ENCODE measurements at regions not wholly inside any gene's neighbourhood (a gene's known extent, or its start where the extent isn't known, plus 50 kb on each side); places are given as distances from the start of the nearest gene placed in this dataset.
A peak's percentile ranks its signal among the peaks of the same experiment; 100 is the strongest.
"Not testable (repeated sequence)": the region's sequence is repeated elsewhere in the genome, so short reads cannot be mapped to it uniquely, and the experiment has no call there.

DNA sequence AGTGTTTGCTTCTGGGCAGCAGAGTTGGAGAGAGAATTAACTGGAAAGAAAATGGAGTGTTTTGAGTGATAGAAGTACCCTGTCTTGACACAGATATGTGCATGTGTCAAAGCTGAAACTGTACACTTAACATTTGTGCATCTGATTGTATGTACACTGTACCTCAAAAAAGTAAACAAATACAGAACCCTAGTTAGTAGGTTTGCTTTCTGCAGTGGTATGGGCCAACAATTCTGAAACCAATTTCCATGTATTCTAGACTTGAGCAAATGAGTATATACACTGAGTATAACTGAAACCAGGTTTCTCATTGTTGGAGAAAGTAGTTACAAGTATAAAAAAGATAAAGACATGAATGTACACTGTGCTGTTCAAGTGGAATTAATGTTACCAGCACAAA, 52.4 kb downstream of the ELAPOR2 start:
- no peak for ATAC-seq (replicated peaks in 6 of 8)
- in situ Hi-C loops (cut with MboI; ENCODE audit: low pct_unique_long_range_greater_than_20kb in 2 of 9, low sequenced_read_pairs in 9 of 9, unreplicated experiment in 9 of 9): no loop called here
- H3K27ac ChIP-seq: no peak overlapping the region
- H3K4me1 ChIP-seq (replicated peaks in 1 of 2): peaks cover 21 to 28% of the 10 kb centered on the region in 2 donors
- no peak overlapping the region for H3K4me3 ChIP-seq

DNA sequence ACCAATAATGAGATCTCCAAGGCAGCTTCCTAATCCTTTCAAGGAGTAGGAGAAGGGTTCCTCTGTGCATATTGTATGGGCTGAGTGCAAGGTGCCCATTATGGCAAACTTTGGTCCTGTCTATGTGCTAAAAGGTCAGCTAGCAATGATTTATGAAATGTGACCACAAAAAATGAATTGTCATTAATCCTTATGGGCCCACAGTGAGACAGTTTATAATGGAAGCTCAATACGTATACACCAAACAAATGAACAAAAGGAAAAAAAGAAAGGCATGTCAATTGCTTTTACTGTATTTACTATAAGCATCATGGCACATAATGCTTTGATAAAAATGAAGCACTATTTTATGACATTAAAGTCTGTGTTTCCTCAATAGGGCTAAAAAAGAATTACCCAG, 54.5 kb downstream of the ELAPOR2 start:
- peak in 4 of 8 experiments; percentile 15 to 47 (median 42) for ATAC-seq (replicated peaks in 6 of 8)
- in situ Hi-C loops (cut with MboI; ENCODE audit: low pct_unique_long_range_greater_than_20kb in 2 of 9, low sequenced_read_pairs in 9 of 9, unreplicated experiment in 9 of 9): no loop called here
- peak overlapping the region; percentile 25 to 64 for H3K27ac ChIP-seq
- H3K4me3 ChIP-seq: no peak overlapping the region
- WGBS, 10 experiments: 67 to 100% (median 77%) methylated on average over 1 of the region's 1 CpG; no CpG with 5 or more reads in 4 of the 10 experiments
- peaks cover 28 to 37% of the 10 kb centered on the region in 2 donors for H3K4me1 ChIP-seq (replicated peaks in 1 of 2)

GRCh38 chr7:87003872-87004798, 55.3 kb downstream of the ELAPOR2 start:
- Histone ChIP-seq H3K4me3 (peak overlapping the region in 2 of 5 donors; percentile 1 to 13), H3K27ac (peak overlapping the region; percentile 25 to 64), H3K4me1 (replicated peaks in 1 of 2) (peaks cover 35 to 45% of the 10 kb centered on the region in 2 donors)
- whole genome bisulfite sequencing, 10 experiments: 0 to 59% (median 20%) methylated on average over 1 to 6 of the region's 9 CpGs
- ATAC-seq (replicated peaks in 6 of 8): peak in 6 of 8 experiments; percentile 24 to 92 (median 90)
- in situ Hi-C loops (cut with MboI; ENCODE audit: low pct_unique_long_range_greater_than_20kb in 2 of 9, low sequenced_read_pairs in 9 of 9, unreplicated experiment in 9 of 9): no loop called here

DNA sequence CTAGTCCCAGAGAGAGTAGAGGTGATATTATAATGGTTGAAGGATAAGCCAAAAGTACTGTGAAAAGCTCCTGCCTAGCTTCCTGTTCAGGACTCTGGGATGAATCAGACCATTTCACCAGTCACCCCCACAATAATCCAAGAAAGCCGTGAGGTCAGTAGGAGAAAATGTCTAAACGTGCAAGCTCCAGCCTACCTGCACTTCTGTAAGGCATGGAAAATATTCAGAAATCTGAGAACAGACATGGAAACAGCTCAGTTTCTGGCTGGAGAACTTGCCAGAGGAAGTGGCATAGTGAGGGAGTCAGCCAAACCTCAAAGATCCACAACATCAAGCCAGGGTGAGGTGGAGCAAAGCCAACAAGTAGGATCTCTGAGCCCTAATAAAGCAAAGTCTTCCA, 58.2 kb downstream of the ELAPOR2 start:
- 25 to 100% (median 88%) methylated on average over 1 to 2 of the region's 2 CpGs; no CpG with 5 or more reads in 5 of the 10 experiments for WGBS, 10 experiments
- Histone ChIP-seq H3K4me1 (replicated peaks in 1 of 2) (peaks cover 36 to 51% of the 10 kb centered on the region in 2 donors), H3K4me3 (no peak overlapping the region), H3K27ac (no peak overlapping the region)
- in situ Hi-C loops (cut with MboI; ENCODE audit: low pct_unique_long_range_greater_than_20kb in 2 of 9, low sequenced_read_pairs in 9 of 9, unreplicated experiment in 9 of 9): no loop called here
- no peak for ATAC-seq (replicated peaks in 6 of 8)

DNA sequence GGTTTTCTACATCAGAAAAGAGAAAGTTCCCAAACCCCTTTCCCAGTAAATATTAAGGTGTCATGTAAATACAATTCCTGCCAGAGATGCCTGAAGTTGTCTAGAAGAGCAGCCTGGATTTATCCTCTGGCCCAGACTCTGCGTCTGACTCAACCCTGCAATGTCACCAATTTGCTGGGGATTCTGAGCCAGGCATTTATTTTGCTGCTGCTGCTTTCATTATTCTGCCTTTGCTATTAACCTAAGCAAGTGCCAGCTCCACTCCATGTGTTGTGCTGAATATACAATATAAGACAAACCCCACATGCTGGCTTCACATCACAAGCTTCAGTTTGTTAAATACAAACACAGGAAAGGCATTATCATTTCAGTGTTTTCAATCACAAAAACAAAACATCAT, 59.1 kb downstream of the ELAPOR2 start:
- in situ Hi-C loops (cut with MboI; ENCODE audit: low pct_unique_long_range_greater_than_20kb in 2 of 9, low sequenced_read_pairs in 9 of 9, unreplicated experiment in 9 of 9): no loop called here
- Histone ChIP-seq H3K4me3 (no peak overlapping the region), H3K4me1 (replicated peaks in 1 of 2) (peaks cover 36 to 58% of the 10 kb centered on the region in 2 donors), H3K27ac (peak overlapping the region in 1 of 2 donors; percentile 52)
- 50 to 60% methylated on average over 1 of the region's 1 CpG; no CpG with 5 or more reads in 8 of the 10 experiments for WGBS, 10 experiments
- ATAC-seq (replicated peaks in 6 of 8): peak in 5 of 8 experiments; percentile 23 to 61 (median 30)

- in situ Hi-C loops (cut with MboI; ENCODE audit: low pct_unique_long_range_greater_than_20kb in 2 of 9, low sequenced_read_pairs in 9 of 9, unreplicated experiment in 9 of 9): loop anchor here in 1 of 9 experiments (25.0 kb wide), 1 partner anchor 113 kb away; no protein-coding TSS in a partner anchor
- Histone ChIP-seq H3K27ac (peak overlapping the region in 1 of 2 donors; percentile 52), H3K4me3 (no peak overlapping the region), H3K4me1 (replicated peaks in 1 of 2) (peaks cover 32 to 55% of the 10 kb centered on the region in 2 donors)
- 0 to 80% (median 53%) methylated on average over 1 to 2 of the region's 2 CpGs; no CpG with 5 or more reads in 2 of the 10 experiments for WGBS, 10 experiments
- ATAC-seq (replicated peaks in 6 of 8): no peak
These were observed 59.7 kb downstream of the ELAPOR2 start for GRCh38 chr7:86999750-87000149.

DNA sequence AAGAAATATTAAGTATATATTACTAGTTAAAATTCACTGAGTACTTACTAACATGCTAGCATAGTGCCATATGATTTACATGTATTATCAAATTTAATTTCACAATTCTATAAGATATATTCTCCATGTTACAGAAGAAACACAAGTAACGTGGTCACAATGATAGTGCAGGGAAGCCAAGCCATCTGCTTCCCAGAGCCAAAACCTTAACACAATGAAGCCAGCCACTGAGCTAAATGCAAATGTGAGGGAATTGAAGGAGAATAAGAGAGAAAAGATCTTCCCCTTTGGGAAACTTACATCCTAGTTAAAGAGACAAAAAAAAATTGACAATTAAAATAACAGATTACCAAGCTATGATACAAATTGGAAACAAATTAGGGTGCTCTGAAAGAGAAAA, 63.6 kb downstream of the ELAPOR2 start:
- Histone ChIP-seq H3K4me1 (replicated peaks in 1 of 2) (peaks cover 15 to 34% of the 10 kb centered on the region in 2 donors), H3K4me3 (no peak overlapping the region), H3K27ac (no peak overlapping the region)
- ATAC-seq (replicated peaks in 6 of 8): no peak
- in situ Hi-C loops (cut with MboI; ENCODE audit: low pct_unique_long_range_greater_than_20kb in 2 of 9, low sequenced_read_pairs in 9 of 9, unreplicated experiment in 9 of 9): loop anchor here in 1 of 9 experiments (25.0 kb wide), 1 partner anchor 116 kb away; no protein-coding TSS in a partner anchor
- WGBS, 10 experiments: 40 to 100% (median 73%) methylated on average over 1 of the region's 1 CpG; no CpG with 5 or more reads in 2 of the 10 experiments

DNA sequence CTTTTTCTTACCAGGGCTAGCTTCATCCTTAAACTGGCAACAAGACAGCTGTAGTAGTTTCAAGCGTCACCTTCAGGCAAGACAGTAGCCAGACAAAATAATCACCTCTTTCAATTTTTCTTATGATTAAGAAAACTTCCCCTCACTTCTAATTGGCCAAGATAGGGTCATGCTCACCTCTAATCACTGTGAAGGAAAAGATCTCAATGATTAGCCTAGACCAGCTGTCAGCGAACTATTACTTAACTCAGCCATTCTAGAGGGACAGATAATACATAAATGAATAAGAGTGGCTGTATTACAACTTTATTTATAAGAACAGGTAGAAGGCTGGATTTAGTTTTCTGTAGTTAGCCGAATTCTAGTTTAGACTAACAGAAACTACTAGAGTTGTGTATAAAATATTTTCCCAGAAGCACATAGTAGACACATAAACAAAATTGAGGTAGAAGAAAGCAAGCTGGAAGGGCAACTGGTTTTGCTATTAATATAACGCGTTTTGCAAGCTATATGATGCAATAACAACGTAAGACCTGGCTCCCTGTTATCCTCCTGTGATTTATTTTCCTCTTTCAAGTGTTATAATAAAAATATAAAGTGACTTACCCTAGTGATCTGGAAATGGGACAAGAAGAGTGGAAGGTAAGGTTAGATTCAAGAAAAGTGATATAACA, 64.3 kb downstream of the ELAPOR2 start:
- Histone ChIP-seq H3K4me3 (no peak overlapping the region), H3K27ac (no peak overlapping the region), H3K4me1 (replicated peaks in 1 of 2) (peaks cover 11 to 28% of the 10 kb centered on the region in 2 donors)
- in situ Hi-C loops (cut with MboI; ENCODE audit: low pct_unique_long_range_greater_than_20kb in 2 of 9, low sequenced_read_pairs in 9 of 9, unreplicated experiment in 9 of 9): loop anchor here in 1 of 9 experiments (25.0 kb wide), 1 partner anchor 117 kb away; no protein-coding TSS in a partner anchor
- WGBS, 10 experiments: 39 to 91% (median 80%) methylated on average over 3 to 6 of the region's 6 CpGs
- ATAC-seq (replicated peaks in 6 of 8): peak in 4 of 8 experiments; percentile 28 to 69 (median 34)

DNA sequence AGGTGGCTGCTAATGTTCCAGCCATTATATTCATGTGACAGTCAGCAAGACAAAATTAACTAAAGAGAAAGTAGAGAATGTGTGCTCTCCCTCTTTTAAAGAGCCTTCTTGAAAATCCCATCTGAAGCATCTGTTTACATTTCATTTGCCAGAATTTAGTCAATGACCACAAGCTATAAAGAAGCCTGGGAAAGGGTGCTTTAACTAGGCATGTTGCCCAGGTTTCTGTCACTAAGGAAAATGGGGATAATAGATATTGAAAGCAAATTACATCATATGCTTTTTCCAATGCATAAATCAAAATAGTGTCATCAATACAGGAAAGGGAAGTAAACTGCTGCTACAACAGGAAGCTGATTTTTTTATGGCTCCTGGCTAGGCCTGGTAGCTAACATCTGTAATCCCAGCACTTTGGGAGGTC, 67.7 kb downstream of the ELAPOR2 start:
- Histone ChIP-seq H3K4me3 (no peak overlapping the region), H3K4me1 (replicated peaks in 1 of 2) (peaks cover 0 to 11% of the 10 kb centered on the region in 2 donors), H3K27ac (no peak overlapping the region)
- ATAC-seq (replicated peaks in 6 of 8): peak in 1 of 8 experiments; percentile 63
- in situ Hi-C loops (cut with MboI; ENCODE audit: low pct_unique_long_range_greater_than_20kb in 2 of 9, low sequenced_read_pairs in 9 of 9, unreplicated experiment in 9 of 9): loop anchor here in 1 of 9 experiments (25.0 kb wide), 1 partner anchor 121 kb away; no protein-coding TSS in a partner anchor

- no peak overlapping the region for H3K4me3 ChIP-seq
- H3K4me1 ChIP-seq (replicated peaks in 1 of 2): peaks cover 0 to 11% of the 10 kb centered on the region in 2 donors
- H3K27ac ChIP-seq: no peak overlapping the region
- in situ Hi-C loops (cut with MboI; ENCODE audit: low pct_unique_long_range_greater_than_20kb in 2 of 9, low sequenced_read_pairs in 9 of 9, unreplicated experiment in 9 of 9): loop anchor here in 1 of 9 experiments (25.0 kb wide), 1 partner anchor 121 kb away; no protein-coding TSS in a partner anchor
- no peak for ATAC-seq (replicated peaks in 6 of 8)
These were observed 68.2 kb downstream of the ELAPOR2 start for GRCh38 chr7:86991093-86991769.

GRCh38 chr7:86989407-86989806, 70.0 kb downstream of the ELAPOR2 start:
- in situ Hi-C loops (cut with MboI; ENCODE audit: low pct_unique_long_range_greater_than_20kb in 2 of 9, low sequenced_read_pairs in 9 of 9, unreplicated experiment in 9 of 9): loop anchor here in 1 of 9 experiments (25.0 kb wide), 1 partner anchor 123 kb away; no protein-coding TSS in a partner anchor
- 66 to 100% (median 94%) methylated on average over 1 to 8 of the region's 8 CpGs for WGBS, 10 experiments
- no peaks in the 10 kb centered on the region for H3K4me1 ChIP-seq (replicated peaks in 1 of 2)
- no peak overlapping the region for H3K27ac ChIP-seq
- ATAC-seq (replicated peaks in 6 of 8): no peak
- no peak overlapping the region for H3K4me3 ChIP-seq

- H3K4me1 ChIP-seq (replicated peaks in 1 of 2); H3K4me3 ChIP-seq; H3K27ac ChIP-seq; ATAC-seq (replicated peaks in 6 of 8): not testable (repeated sequence)
- 54 to 100% (median 87%) methylated on average over 2 to 4 of the region's 4 CpGs; no CpG with 5 or more reads in 6 of the 10 experiments for WGBS, 10 experiments
- in situ Hi-C loops (cut with MboI; ENCODE audit: low pct_unique_long_range_greater_than_20kb in 2 of 9, low sequenced_read_pairs in 9 of 9, unreplicated experiment in 9 of 9): loop anchor here in 1 of 9 experiments (25.0 kb wide), 1 partner anchor 124 kb away; no protein-coding TSS in a partner anchor
These were observed 71.6 kb downstream of the ELAPOR2 start for GRCh38 chr7:86987834-86988233.
